Liver (tissue), 8 donors: ENCODE measurements at regions not wholly inside any gene's neighbourhood (a gene's known extent, or its start where the extent isn't known, plus 50 kb on each side); places are given as distances from the start of the nearest gene placed in this dataset.

Source experiments
- DNase-seq: peaks from one replicate; pipeline ENCODE4 v3.0.0-alpha.2; 2017; ENCODE audit warnings: low spot score
- H3K27ac ChIP-seq, 2 donors: one replicate each; pipeline ENCODE4 v1.7.0; 2013; ENCODE audit warnings: inconsistent platforms in 2 of 2, low read length in 2 of 2, control low read depth in 1 of 2, low read depth in 1 of 2, mild to moderate bottlenecking in 1 of 2
- H3K27me3 ChIP-seq, 4 donors: one replicate each; pipeline versions ENCODE4 v1.6.1 to v1.7.0; 2013; ENCODE audit warnings: low read length in 3 of 4, inconsistent platforms in 1 of 4, mild to moderate bottlenecking in 1 of 4, moderate library complexity in 1 of 4; ENCODE audit not compliant: control insufficient read depth in 4 of 4, insufficient read depth in 4 of 4
- H3K36me3 ChIP-seq, 4 donors: one replicate each; pipeline versions ENCODE4 v1.6.1 to v1.7.0; 2013; ENCODE audit warnings: low read length in 3 of 4, mild to moderate bottlenecking in 3 of 4, low read depth in 1 of 4, moderate library complexity in 1 of 4; ENCODE audit not compliant: control insufficient read depth in 4 of 4, insufficient read depth in 3 of 4
- H3K4me1 ChIP-seq, 4 donors: one replicate each; pipeline versions ENCODE4 v1.6.1 to v1.7.0; 2013; ENCODE audit warnings: low read length in 3 of 4, mild to moderate bottlenecking in 3 of 4, moderate library complexity in 1 of 4; ENCODE audit not compliant: control insufficient read depth in 4 of 4, insufficient read depth in 4 of 4
- H3K4me3 ChIP-seq, 3 donors: one replicate each; pipeline versions ENCODE4 v1.6.1 to v1.7.0; 2013; ENCODE audit warnings: low read length in 3 of 3, control low read depth in 1 of 3, low read depth in 1 of 3, mild to moderate bottlenecking in 1 of 3
- H3K9ac ChIP-seq, 2 donors: one replicate each; pipeline ENCODE4 v1.7.0; 2013; ENCODE audit warnings: low read length in 2 of 2, mild to moderate bottlenecking in 2 of 2, moderate library complexity in 2 of 2, control low read depth in 1 of 2, low read depth in 1 of 2
- H3K9me3 ChIP-seq, 4 donors: one replicate each; pipeline versions ENCODE4 v1.6.1 to v1.7.0; 2013; ENCODE audit warnings: low read length in 3 of 4; ENCODE audit not compliant: control insufficient read depth in 4 of 4
- CTCF ChIP-seq: fragments of 150-350 bp; IDR thresholded peaks from 2 replicates; pipeline ENCODE4 v1.5.1; 2017; ENCODE audit warnings: improper control_type of control experiment, low read depth, low read length; ENCODE audit not compliant: missing input control
- EGR1 ChIP-seq, 2 donors: IDR thresholded peaks; 2 replicates each; pipeline ENCODE4 v1.6.1; 2016 to 2018; ENCODE audit warnings: antibody characterized with exemption in 2 of 2, low read depth in 2 of 2
- FOXA1 ChIP-seq: IDR thresholded peaks from 2 replicates; pipeline ENCODE4 v1.6.1; 2016; ENCODE audit warnings: antibody characterized with exemption
- FOXA2 ChIP-seq: IDR thresholded peaks from 2 replicates; pipeline ENCODE4 v1.6.1; 2016; ENCODE audit warnings: antibody characterized with exemption
- GABPA ChIP-seq, 2 donors: IDR thresholded peaks in 1 of 2; conservative IDR thresholded peaks in 1 of 2; 2 replicates each; pipeline ENCODE4 v1.6.1; 2016; ENCODE audit warnings: antibody characterized with exemption in 2 of 2, mild to moderate bottlenecking in 1 of 2, moderate library complexity in 1 of 2
- HNF4A ChIP-seq, 2 donors: conservative IDR thresholded peaks; 2 replicates each; pipeline ENCODE4 v1.6.1; 2016; ENCODE audit warnings: antibody characterized with exemption in 2 of 2, mild to moderate bottlenecking in 2 of 2
- HNF4G ChIP-seq: IDR thresholded peaks from 2 replicates; pipeline ENCODE4 v1.6.1; 2016; ENCODE audit warnings: antibody characterized with exemption
- JUND ChIP-seq, 2 donors: IDR thresholded peaks; 2 replicates each; pipeline ENCODE4 v1.6.1; 2016; ENCODE audit warnings: antibody characterized with exemption in 2 of 2
- MAX ChIP-seq: IDR thresholded peaks from 2 replicates; pipeline ENCODE4 v1.6.1; 2016; ENCODE audit warnings: antibody characterized with exemption
- NR2F2 ChIP-seq: IDR thresholded peaks from 2 replicates; pipeline ENCODE4 v1.6.1; 2016; ENCODE audit warnings: antibody characterized with exemption
- RAD21 ChIP-seq, 2 donors: IDR thresholded peaks; 2 replicates each; pipeline ENCODE4 v1.6.1; 2016; ENCODE audit warnings: antibody characterized with exemption in 2 of 2, mild to moderate bottlenecking in 2 of 2
- REST ChIP-seq: IDR thresholded peaks from 2 replicates; pipeline ENCODE4 v1.6.1; 2016; ENCODE audit warnings: antibody characterized with exemption, mild to moderate bottlenecking
- RXRA ChIP-seq, 2 donors: IDR thresholded peaks; 2 replicates each; pipeline ENCODE4 v1.6.1; 2017 to 2018; ENCODE audit warnings: antibody characterized with exemption in 2 of 2, mild to moderate bottlenecking in 1 of 2
- SP1 ChIP-seq: IDR thresholded peaks from 2 replicates; pipeline ENCODE4 v1.6.1; 2018; ENCODE audit warnings: antibody characterized with exemption, mild to moderate bottlenecking
- TAF1 ChIP-seq: conservative IDR thresholded peaks from 2 replicates; pipeline ENCODE4 v1.6.1; 2016; ENCODE audit warnings: antibody characterized with exemption, mild to moderate bottlenecking
- YY1 ChIP-seq: IDR thresholded peaks from 2 replicates; pipeline ENCODE4 v1.6.1; 2016; ENCODE audit warnings: antibody characterized with exemption, mild to moderate bottlenecking
- ZBTB33 ChIP-seq: IDR thresholded peaks from 2 replicates; pipeline ENCODE4 v1.6.1; 2016; ENCODE audit warnings: antibody characterized with exemption
- WGBS: extraction: QIAGEN DNeasy Blood & Tissue Kit; methylation state at CpG from one replicate; pipeline ENCODE4 v1.1.7; 2013; 5-methylcytosine and 5-hydroxymethylcytosine counted together
- donor health status: healthy.
- donor health status: healthy.
- donor health status: healthy.
- donor health status: healthy.
- donor health status: healthy.

- Histone ChIP-seq H3K9me3 (no peaks in the 10 kb centered on the region), H3K4me3 (no peak overlapping the region), H3K27me3 (no peaks in the 10 kb centered on the region), H3K27ac (no peak overlapping the region), H3K4me1 (no peaks in the 10 kb centered on the region), H3K36me3 (no peaks in the 10 kb centered on the region), H3K9ac (no peak overlapping the region)
- no peak for DNase-seq
- 100% methylated on average over 1 of the region's 1 CpG for WGBS
- TF ChIP-seq EGR1 (IDR thresholded peaks at IDR 0.05; ENCODE audit: low read depth in 2 of 2) = no peak
- no peak for TF ChIP-seq CTCF
- no peak for TF ChIP-seq HNF4A (conservative IDR thresholded peaks at IDR 0.05)
Measured at GRCh38 chr4:155607481-155607880, 59.2 kb upstream of the GUCY1A1 start.

- Histone ChIP-seq H3K4me3 (no peak overlapping the region), H3K36me3 (no peaks in the 10 kb centered on the region), H3K27ac (no peak overlapping the region), H3K27me3 (no peaks in the 10 kb centered on the region), H3K9me3 (no peaks in the 10 kb centered on the region), H3K4me1 (peaks cover 0 to 4% (median 0%) of the 10 kb centered on the region in 4 donors), H3K9ac (no peak overlapping the region)
- no peak for TF ChIP-seq NR2F2
- TF ChIP-seq RXRA (IDR thresholded peaks at IDR 0.05) = no peak
- TF ChIP-seq REST = no peak
- no peak for TF ChIP-seq HNF4A (conservative IDR thresholded peaks at IDR 0.05)
- no peak for TF ChIP-seq RAD21 (IDR thresholded peaks at IDR 0.05)
- no peak for TF ChIP-seq FOXA2
- no peak for TF ChIP-seq SP1
- no peak for TF ChIP-seq CTCF
- TF ChIP-seq EGR1 (IDR thresholded peaks at IDR 0.05; ENCODE audit: low read depth in 2 of 2) = no peak
- no peak for TF ChIP-seq ZBTB33
- no peak for TF ChIP-seq MAX
- no peak for TF ChIP-seq TAF1
- TF ChIP-seq YY1 = no peak
- no peak for TF ChIP-seq JUND (IDR thresholded peaks at IDR 0.05)
- no peak for TF ChIP-seq HNF4G
- TF ChIP-seq GABPA (IDR thresholded peaks at IDR 0.05 in 1 of 2, conservative IDR thresholded peaks at IDR 0.05 in 1 of 2) = no peak
- no peak for TF ChIP-seq FOXA1
- no peak for DNase-seq
- 75% methylated on average over 4 of the region's 4 CpGs for WGBS
Measured at GRCh38 chr4:155604718-155605626, 61.7 kb upstream of the GUCY1A1 start.
